HG02571 (cell line): ENCODE measurements at regions not wholly inside any gene's neighbourhood (a gene's known extent, or its start where the extent isn't known, plus 50 kb on each side); places are given as distances from the start of the nearest gene placed in this dataset.
"Not testable (repeated sequence)": the region's sequence is repeated elsewhere in the genome, so short reads cannot be mapped to it uniquely, and the experiment has no call there.

Experiments
- ATAC-seq: cut with Tn5 transposase; IDR thresholded peaks from one replicate; pipeline ENCODE4 v1.9.1; 2021; ENCODE audit warnings: mild to moderate bottlenecking, moderate library complexity; ENCODE audit not compliant: unreplicated experiment

- no peak for ATAC-seq
These were observed 233.8 kb upstream of the KCND2 start for GRCh38 chr7:120039138-120039537.

GRCh38 chr7:120041798-120042197 is 231.2 kb upstream of the KCND2 start:
- no peak for ATAC-seq

GRCh38 chr7:120043250-120043649 is 229.7 kb upstream of the KCND2 start:
- no peak for ATAC-seq

GRCh38 chr7:120052884-120053382 is 220.0 kb upstream of the KCND2 start:
- ATAC-seq, result no peak

GRCh38 chr7:120053390-120053961 is 219.5 kb upstream of the KCND2 start:
- ATAC-seq, result no peak

GRCh38 chr7:120054376-120055100 is 218.4 kb upstream of the KCND2 start:
- no peak for ATAC-seq

GRCh38 chr7:120055300-120055699 is 217.7 kb upstream of the KCND2 start:
- no peak for ATAC-seq

- no peak for ATAC-seq
These were observed 216.7 kb upstream of the KCND2 start for GRCh38 chr7:120056227-120056626.

GRCh38 chr7:120059641-120060040 is 213.3 kb upstream of the KCND2 start:
- no peak for ATAC-seq

- ATAC-seq, result no peak
These were observed 212.7 kb upstream of the KCND2 start for GRCh38 chr7:120060281-120060680.

- no peak for ATAC-seq
These were observed 212.1 kb upstream of the KCND2 start for GRCh38 chr7:120060875-120061274.

- ATAC-seq, result peak; percentile 82
These were observed 208.4 kb upstream of the KCND2 start for GRCh38 chr7:120064565-120064964.

GRCh38 chr7:120066898-120067297 is 206.1 kb upstream of the KCND2 start:
- not testable (repeated sequence) for ATAC-seq

- no peak for ATAC-seq
These were observed 202.8 kb upstream of the KCND2 start for GRCh38 chr7:120070201-120070600.

GRCh38 chr7:120077777-120078176 is 195.2 kb upstream of the KCND2 start:
- ATAC-seq, result no peak

- ATAC-seq, result no peak
These were observed 194.0 kb upstream of the KCND2 start for GRCh38 chr7:120079022-120079421.

GRCh38 chr7:120079704-120080103 is 193.3 kb upstream of the KCND2 start:
- ATAC-seq, result no peak

- ATAC-seq, result not testable (repeated sequence)
These were observed 186.5 kb upstream of the KCND2 start for GRCh38 chr7:120086468-120086867.

- ATAC-seq, result no peak
These were observed 183.0 kb upstream of the KCND2 start for GRCh38 chr7:120089968-120090367.

- no peak for ATAC-seq
These were observed 181.2 kb upstream of the KCND2 start for GRCh38 chr7:120091807-120092206.

GRCh38 chr7:120097020-120097419 is 176.0 kb upstream of the KCND2 start:
- no peak for ATAC-seq

- no peak for ATAC-seq
These were observed 175.2 kb upstream of the KCND2 start for GRCh38 chr7:120097774-120098173.

GRCh38 chr7:120108376-120108775 is 164.6 kb upstream of the KCND2 start:
- no peak for ATAC-seq
